ENCODE measurements at regions not wholly inside any gene's neighbourhood (a gene's known extent, or its start where the extent isn't known, plus 50 kb on each side); places are given as distances from the start of the nearest gene placed in this dataset.

- no peak for ATAC-seq
- intact Hi-C loops (cut with DNase I): no loop called here
- DNase-seq: no peak
These were observed 92.6 kb upstream of the CDH6 start for GRCh38 chr5:31100781-31101310.

GRCh38 chr5:31100047-31100575, 93.4 kb upstream of the CDH6 start:
- DNase-seq (no peak), ATAC-seq (no peak)
- intact Hi-C loops (cut with DNase I): no loop called here

DNA sequence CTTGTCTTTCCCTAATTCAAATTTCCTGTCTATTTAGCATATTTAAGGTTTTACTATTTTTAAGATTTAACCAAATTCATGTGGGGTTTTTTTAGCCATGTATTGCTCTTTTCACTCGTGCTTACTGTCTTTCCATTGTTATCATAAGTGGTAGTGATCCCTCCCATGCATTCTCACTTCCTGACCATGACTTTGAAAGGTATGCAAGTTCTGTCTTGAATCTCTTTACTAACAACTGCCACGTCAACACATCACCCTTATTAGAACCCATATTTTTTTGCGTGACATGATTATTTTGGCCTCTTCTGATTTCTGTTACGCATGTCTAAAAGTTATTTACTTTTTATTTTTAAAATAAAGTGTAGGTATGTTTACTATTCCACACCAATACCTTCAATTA, 94.7 kb upstream of the CDH6 start:
- ATAC-seq: no peak
- no peak for DNase-seq
- intact Hi-C loops (cut with DNase I): no loop called here

DNA sequence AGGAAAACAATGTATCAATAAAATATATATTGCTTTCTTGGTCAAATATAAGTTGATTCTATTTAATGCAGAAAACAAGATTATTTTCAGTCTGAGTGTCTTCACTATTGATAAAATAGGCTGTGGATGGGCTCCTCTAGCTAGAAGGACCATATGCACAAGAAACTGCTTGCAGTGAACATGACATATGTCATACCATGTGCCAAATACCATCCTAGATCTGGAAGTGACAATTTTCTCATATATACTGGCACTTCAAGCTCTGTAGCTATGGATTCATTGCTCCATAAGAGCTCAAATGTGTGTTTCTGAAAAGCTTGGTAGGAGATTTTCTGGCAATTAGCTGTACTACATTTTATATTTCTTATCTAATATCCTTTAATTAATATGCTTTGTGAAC, 95.6 kb upstream of the CDH6 start:
- no peak for DNase-seq
- intact Hi-C loops (cut with DNase I): no loop called here
- no peak for ATAC-seq

DNA sequence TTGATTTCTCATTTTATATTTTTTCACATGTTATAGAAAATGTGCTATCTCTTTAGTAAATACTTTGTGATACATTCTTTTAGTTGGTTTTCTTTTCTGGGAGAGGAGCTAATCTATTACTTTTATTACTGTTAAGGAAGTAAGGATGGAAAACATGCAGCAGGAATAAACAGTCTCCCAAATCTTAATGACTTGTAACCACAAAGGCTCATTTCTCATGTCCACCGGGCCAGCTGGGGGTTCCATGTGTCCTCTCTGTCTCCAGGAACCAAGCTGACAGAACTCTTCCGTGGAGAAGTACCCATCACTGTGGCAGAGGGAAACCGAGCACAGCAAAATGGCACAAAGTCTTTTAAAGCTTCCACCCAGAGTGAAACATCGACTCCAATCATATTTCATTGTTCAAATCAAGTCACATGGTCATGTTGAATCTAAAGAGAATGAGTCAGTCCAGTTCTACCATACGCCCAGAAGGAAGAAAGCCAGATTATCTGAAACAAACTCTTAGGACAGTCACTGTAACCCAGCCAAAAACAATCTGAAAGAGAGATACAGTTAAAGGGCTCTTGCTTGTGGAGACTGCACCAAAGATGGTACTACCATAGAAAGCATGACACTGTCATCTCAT, 97.1 kb upstream of the CDH6 start:
- intact Hi-C loops (cut with DNase I): no loop called here
- DNase-seq: no peak
- ATAC-seq: peak; percentile 38 to 83

DNA sequence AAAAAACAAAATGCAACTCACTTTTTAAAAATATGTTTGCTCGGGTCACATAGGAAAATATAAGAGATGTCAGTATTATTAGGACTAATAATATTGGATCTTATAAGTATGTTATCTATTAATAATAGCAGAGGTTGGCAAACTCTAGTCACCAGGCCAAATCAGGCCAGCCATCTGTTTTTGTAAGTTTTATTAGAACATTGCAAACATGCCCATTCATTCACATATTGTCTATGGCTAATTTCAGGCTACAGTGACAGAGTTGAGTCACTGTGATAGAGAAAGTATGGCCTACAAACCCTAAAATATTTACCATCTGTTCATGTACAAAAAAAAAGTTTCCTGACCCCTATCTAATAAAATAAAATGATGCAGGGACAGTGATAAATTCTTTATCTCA, 97.7 kb upstream of the CDH6 start:
- ATAC-seq (no peak), DNase-seq (no peak)
- intact Hi-C loops (cut with DNase I): no loop called here

DNA sequence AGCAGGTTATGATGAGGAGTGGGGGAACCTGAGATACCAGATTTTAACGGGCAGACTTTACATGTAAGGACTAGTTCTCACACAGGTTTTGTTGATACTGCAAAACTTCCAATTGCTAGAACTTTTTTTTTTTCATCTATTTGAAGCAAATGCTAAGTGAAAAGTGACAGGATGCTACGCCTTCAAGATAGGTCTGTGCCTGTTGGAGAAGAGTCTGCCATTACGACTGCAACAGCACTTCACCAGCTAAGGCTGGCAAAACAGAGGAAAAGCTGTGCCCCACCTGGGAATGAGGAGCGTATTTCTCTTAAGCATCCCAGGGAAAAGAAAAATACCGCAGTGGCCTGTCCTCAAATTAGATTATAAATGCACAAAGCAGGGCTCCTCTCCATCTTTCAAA, 102.0 kb upstream of the CDH6 start:
- intact Hi-C loops (cut with DNase I): no loop called here
- DNase-seq (no peak), ATAC-seq (no peak)

DNA sequence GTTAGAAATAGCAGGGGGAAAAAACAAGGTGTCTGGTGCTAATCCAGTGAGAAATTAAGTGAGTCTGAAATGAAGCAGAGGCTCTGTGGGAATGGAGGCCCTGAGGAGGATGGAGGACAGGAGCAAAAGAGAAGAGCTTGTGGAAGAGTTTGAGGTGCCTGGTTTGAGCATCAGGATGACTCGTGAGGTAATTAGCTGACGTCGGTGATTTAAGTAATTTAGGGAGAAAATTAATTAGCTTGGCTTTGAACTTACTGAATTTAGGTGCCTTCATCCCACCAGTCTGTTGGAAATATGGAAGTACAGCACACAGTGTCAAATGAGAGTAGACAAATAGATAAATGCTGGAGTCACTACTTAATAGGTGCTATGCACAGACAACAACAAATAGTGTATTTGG, 103.0 kb upstream of the CDH6 start:
- DNase-seq (no peak), ATAC-seq (no peak)
- intact Hi-C loops (cut with DNase I): no loop called here

DNA sequence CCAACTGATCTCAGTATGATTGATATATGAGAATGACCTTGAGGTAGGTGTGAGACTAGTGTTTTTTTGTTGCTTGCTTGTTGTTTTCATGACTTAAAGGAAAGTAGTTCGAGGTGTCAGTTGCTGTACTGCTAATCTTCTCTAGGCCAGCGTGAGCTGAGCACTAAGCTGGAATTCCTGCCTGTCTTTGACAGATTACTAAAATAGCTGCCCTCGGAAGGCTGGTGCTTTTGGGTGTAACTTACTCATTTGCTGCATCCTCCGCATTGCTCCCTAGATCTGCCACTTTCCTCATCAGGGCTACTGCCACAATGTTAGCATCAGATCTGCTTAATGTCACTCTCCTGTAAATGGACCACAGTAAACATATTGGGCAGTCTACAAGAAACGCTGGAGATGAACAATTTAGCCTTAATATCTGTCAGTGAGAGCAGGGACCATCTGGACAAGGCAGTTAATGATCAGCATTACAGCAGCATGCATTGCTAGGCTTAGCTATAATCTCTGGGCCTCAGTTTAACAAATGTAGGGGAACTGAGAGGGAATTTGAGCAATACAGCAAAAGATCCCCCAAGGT, 106.6 kb upstream of the CDH6 start:
- ATAC-seq (no peak), DNase-seq (no peak)
- intact Hi-C loops (cut with DNase I): no loop called here

DNA sequence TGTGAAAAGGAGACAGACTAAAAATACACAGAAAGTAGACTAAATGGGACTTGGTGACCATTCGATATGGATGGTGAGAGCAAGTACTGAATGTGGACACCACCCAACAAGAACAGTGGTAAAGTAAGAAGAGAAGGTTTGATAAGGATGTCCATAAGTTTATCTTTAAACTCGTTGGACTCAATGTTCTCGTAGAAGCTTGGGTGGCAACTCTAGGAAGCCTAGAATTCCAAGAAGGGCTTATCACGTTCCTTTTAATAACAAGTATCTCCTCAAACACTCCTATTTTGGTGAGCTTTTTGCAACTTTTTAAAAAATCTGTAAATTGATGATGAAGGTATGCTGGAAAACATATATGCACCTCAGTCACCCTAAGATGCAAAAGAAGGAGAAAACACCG, 108.6 kb upstream of the CDH6 start:
- ATAC-seq (no peak), DNase-seq (no peak)
- intact Hi-C loops (cut with DNase I): no loop called here

- intact Hi-C loops (cut with DNase I): no loop called here
These were observed 110.1 kb upstream of the CDH6 start for GRCh38 chr5:31083364-31083763.

GRCh38 chr5:31079668-31080067, 113.8 kb upstream of the CDH6 start:
- intact Hi-C loops (cut with DNase I): no loop called here
- ATAC-seq: no peak

More at GRCh38 chr5:31083364-31083763, 110.1 kb upstream of the CDH6 start:
- DNase-seq (no peak), ATAC-seq (no peak)

DNA sequence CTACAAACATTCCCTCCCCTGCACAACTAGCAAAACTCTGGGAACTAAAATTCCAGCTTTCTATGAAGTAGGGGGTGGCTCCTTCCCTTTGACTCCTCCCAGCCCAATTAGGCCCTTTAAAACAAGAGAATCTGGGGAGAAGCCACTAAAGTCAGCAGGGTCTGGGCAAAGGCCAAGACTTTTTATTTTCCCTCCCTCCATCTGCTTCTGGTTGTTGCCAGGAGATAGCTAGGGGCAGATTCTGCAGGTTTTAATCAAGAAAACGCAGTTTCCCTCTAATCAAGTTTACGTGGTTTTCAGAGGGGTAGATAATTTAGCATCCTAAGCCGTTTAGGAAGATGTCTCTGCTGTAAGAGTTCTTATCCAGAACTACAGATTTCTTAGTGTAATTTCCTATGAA, 114.5 kb upstream of the CDH6 start:
- ATAC-seq: no peak
- DNase-seq: no peak
- intact Hi-C loops (cut with DNase I): no loop called here

More at GRCh38 chr5:31079668-31080067, 113.8 kb upstream of the CDH6 start:
- DNase-seq: no peak

DNA sequence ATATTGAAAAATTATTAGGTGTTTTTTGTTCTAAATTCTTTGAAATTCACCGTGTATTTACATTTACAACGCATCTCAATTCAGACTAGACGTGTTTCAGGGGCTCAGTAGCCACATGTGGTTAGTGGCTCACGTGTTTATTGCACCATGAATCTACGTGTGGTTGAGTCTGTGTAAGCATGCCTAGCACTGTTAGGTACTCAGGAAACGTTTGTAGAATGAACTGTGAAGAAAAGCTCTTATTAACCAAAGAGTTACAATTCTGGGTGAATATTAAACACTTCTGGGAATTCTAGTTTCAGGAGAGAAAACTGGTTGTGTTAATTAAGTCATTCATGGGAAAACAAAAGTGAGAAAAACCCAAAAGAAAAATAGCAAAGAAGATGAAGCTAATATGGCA, 117.5 kb upstream of the CDH6 start:
- ATAC-seq: no peak
- intact Hi-C loops (cut with DNase I): no loop called here
- no peak for DNase-seq

- ATAC-seq (no peak), DNase-seq (no peak)
- intact Hi-C loops (cut with DNase I): no loop called here
These were observed 125.2 kb upstream of the CDH6 start for GRCh38 chr5:31068287-31068686.

DNA sequence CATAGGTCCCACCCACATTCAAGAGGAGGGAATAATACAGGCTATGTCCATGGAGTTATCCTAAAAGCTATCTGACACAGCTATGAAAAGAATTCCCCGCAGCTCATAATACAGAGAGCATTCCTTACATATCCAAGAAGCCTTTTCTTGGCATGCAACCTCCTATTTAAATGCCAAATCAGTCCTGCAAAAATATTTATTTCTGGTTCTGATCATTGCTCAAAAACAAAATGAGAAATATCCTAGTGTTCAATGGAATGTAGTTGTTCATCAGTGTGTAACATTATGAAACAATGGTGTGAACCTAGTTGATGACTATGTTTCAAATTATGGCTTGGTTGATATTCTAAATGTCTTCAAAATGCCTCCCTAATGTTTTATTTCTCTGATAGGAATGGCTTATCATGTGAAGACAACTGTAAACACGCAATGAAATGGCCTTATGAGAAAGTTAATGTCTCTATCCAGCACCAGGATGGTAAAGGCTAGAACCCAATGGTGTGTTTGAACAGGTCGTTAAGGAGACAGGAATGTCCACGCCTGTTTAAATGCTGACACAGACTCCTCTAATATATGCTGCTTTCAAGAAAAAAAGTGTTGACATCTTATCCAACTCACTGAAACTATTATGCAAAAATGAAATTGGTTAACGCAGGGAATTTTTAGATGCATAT, 126.7 kb upstream of the CDH6 start:
- DNase-seq (no peak), ATAC-seq (peak in 1 of 2 donors; percentile 65)
- intact Hi-C loops (cut with DNase I): no loop called here

DNA sequence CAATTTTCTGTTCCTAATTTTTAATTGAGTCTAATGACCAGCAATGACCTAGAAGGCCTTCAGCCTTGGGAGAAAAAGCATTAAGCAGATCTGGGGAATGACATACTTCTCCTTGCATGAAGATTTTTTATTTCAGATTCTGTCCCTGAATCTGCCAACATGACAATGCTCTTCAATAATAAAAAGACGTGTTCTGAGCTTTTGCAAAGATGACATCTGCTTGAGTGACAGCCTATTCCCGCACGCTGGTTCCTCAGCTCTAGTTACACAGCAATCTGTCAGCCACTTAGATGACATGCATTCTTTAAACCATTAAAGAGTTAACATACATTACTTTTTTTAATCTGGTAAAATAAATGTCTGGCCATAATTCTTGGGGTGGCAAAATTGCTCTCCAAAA, 129.3 kb upstream of the CDH6 start:
- intact Hi-C loops (cut with DNase I): no loop called here
- DNase-seq (no peak), ATAC-seq (no peak)

GRCh38 chr5:31062902-31063580, 130.4 kb upstream of the CDH6 start:
- intact Hi-C loops (cut with DNase I): no loop called here
- ATAC-seq (no peak), DNase-seq (no peak)

DNA sequence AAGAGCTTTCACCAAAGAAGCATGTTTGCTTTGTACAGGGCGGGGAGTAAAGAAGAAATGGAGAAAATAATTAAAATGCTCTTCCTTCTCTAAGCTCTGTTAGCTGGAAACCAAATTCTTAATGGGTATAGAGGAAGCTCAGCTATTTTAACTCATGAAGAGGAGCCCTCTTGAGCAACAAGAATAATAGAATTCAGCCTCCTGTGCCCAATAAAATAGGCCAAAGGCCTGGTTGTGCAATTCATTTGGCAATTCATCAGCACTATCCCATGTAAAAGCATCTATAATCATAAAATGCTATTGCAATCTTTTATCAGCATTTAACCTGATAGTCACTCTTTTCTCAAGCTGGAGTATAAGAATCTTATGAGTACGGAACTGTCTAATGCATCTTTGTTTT, 133.6 kb upstream of the CDH6 start:
- DNase-seq: no peak
- ATAC-seq: no peak
- intact Hi-C loops (cut with DNase I): no loop called here

DNA sequence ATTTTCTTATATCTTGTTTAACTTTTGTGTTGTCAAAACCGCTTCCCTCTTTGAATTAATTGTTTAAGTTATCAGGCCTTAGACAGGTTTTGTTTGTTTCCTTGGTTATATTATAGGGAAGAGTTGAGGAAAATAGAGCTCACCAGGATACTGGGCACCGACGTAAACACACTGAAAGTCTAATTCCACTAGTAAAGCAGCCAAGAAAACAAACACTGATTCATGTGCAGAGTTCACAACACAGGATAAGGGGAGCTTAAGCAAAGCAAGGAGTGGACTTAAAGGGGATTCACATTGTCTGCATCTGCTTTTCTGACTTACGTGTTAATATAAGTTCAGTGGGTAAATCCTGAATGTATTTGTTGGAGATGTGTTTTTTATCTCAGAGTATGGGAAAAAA, 139.0 kb upstream of the CDH6 start:
- intact Hi-C loops (cut with DNase I): no loop called here
- DNase-seq: no peak
- ATAC-seq: no peak

All from left cardiac atrium (tissue), 4 donors.